Parathyroid adenoma (tissue), 2 donors: ENCODE measurements at regions not wholly inside any gene's neighbourhood (a gene's known extent, or its start where the extent isn't known, plus 50 kb on each side); places are given as distances from the start of the nearest gene placed in this dataset.

Source experiments
- H2AFZ ChIP-seq: fragments of 300-600 bp; sonication (generic); one replicate; pipeline ENCODE4 v1.7.0; 2017; ENCODE audit warnings: antibody characterized with exemption, mild to moderate bottlenecking
- H3K27ac ChIP-seq: fragments of 300-600 bp; sonication (generic); one replicate; pipeline ENCODE4 v1.7.0; 2017
- H3K27me3 ChIP-seq: fragments of 300-600 bp; sonication (generic); one replicate; pipeline ENCODE4 v1.7.0; 2017; ENCODE audit warnings: low read length; ENCODE audit not compliant: control insufficient read depth, insufficient read depth
- H3K36me3 ChIP-seq: fragments of 300-600 bp; sonication (generic); one replicate; pipeline ENCODE4 v1.7.0; 2017; ENCODE audit warnings: low read length; ENCODE audit not compliant: control insufficient read depth, insufficient read depth
- H3K4me1 ChIP-seq: fragments of 300-600 bp; sonication (generic); one replicate; pipeline ENCODE4 v1.7.0; 2017; ENCODE audit warnings: control low read depth
- H3K4me2 ChIP-seq: fragments of 300-600 bp; sonication (generic); one replicate; pipeline ENCODE4 v1.7.0; 2017; ENCODE audit warnings: low read length
- H3K4me3 ChIP-seq: fragments of 300-600 bp; sonication (generic); one replicate; pipeline ENCODE4 v1.7.0; 2017; ENCODE audit warnings: low read depth, low read length
- H3K79me2 ChIP-seq: fragments of 300-600 bp; sonication (generic); one replicate; pipeline ENCODE4 v1.7.0; 2017; ENCODE audit warnings: control low read depth
- H3K9ac ChIP-seq: fragments of 300-600 bp; sonication (generic); one replicate; pipeline ENCODE4 v1.7.0; 2017; ENCODE audit warnings: mild to moderate bottlenecking
- H3K9me3 ChIP-seq: fragments of 300-600 bp; sonication (generic); one replicate; pipeline ENCODE4 v1.7.0; 2017; ENCODE audit warnings: low read length; ENCODE audit not compliant: control insufficient read depth
- CTCF ChIP-seq: fragments of 300-600 bp; sonication (generic); IDR thresholded peaks from one replicate; pipeline ENCODE4 v1.7.0; 2017; ENCODE audit warnings: antibody characterized with exemption, mild to moderate bottlenecking
- donor health status: primary hyperparathyroidism.

GRCh38 chr4:189291939-189292338 lies 648.7 kb upstream of the FRG1 start:
- no peaks in the 10 kb centered on the region for H3K36me3 ChIP-seq
- no peak overlapping the region for H3K4me3 ChIP-seq
- TF ChIP-seq CTCF: no peak
- no peaks in the 10 kb centered on the region for H3K4me1 ChIP-seq
- H3K4me2 ChIP-seq: no peak overlapping the region
- no peaks in the 10 kb centered on the region for H3K27me3 ChIP-seq
- H3K79me2 ChIP-seq: no peaks in the 10 kb centered on the region
- H3K27ac ChIP-seq: no peak overlapping the region
- H2AFZ ChIP-seq: no peak overlapping the region
- H3K9ac ChIP-seq: no peak overlapping the region
- H3K9me3 ChIP-seq: no peaks in the 10 kb centered on the region

GRCh38 chr4:189293459-189293858 lies 647.2 kb upstream of the FRG1 start:
- Histone ChIP-seq H2AFZ (no peak overlapping the region), H3K36me3 (no peaks in the 10 kb centered on the region), H3K27ac (no peak overlapping the region), H3K4me3 (no peak overlapping the region), H3K79me2 (no peaks in the 10 kb centered on the region), H3K9ac (no peak overlapping the region), H3K4me1 (no peaks in the 10 kb centered on the region), H3K27me3 (no peaks in the 10 kb centered on the region), H3K9me3 (no peaks in the 10 kb centered on the region), H3K4me2 (no peak overlapping the region)
- TF ChIP-seq CTCF: no peak

GRCh38 chr4:189294574-189294973 lies 646.1 kb upstream of the FRG1 start:
- H3K4me3 ChIP-seq: no peak overlapping the region
- H3K9me3 ChIP-seq: no peaks in the 10 kb centered on the region

GRCh38 chr4:189299706-189300105 lies 641.0 kb upstream of the FRG1 start:
- no peak overlapping the region for H3K27ac ChIP-seq
- H2AFZ ChIP-seq: no peak overlapping the region
- no peaks in the 10 kb centered on the region for H3K27me3 ChIP-seq
- H3K36me3 ChIP-seq: no peaks in the 10 kb centered on the region
- H3K4me2 ChIP-seq: no peak overlapping the region
- no peak overlapping the region for H3K9ac ChIP-seq
- no peaks in the 10 kb centered on the region for H3K9me3 ChIP-seq
- no peaks in the 10 kb centered on the region for H3K79me2 ChIP-seq
- H3K4me1 ChIP-seq: no peaks in the 10 kb centered on the region
- no peak overlapping the region for H3K4me3 ChIP-seq
- TF ChIP-seq CTCF: no peak

More at GRCh38 chr4:189294574-189294973, 646.1 kb upstream of the FRG1 start:
- Histone ChIP-seq H3K4me1 (no peaks in the 10 kb centered on the region), H3K27me3 (no peaks in the 10 kb centered on the region), H3K27ac (no peak overlapping the region), H2AFZ (no peak overlapping the region), H3K4me2 (no peak overlapping the region), H3K9ac (no peak overlapping the region), H3K79me2 (no peaks in the 10 kb centered on the region), H3K36me3 (no peaks in the 10 kb centered on the region)
- TF ChIP-seq CTCF: no peak

GRCh38 chr4:189301692-189302091 lies 639.0 kb upstream of the FRG1 start:
- no peaks in the 10 kb centered on the region for H3K36me3 ChIP-seq
- no peaks in the 10 kb centered on the region for H3K9me3 ChIP-seq
- no peaks in the 10 kb centered on the region for H3K79me2 ChIP-seq
- TF ChIP-seq CTCF: no peak
- H2AFZ ChIP-seq: no peak overlapping the region
- H3K4me3 ChIP-seq: no peak overlapping the region
- no peak overlapping the region for H3K9ac ChIP-seq
- no peak overlapping the region for H3K4me2 ChIP-seq
- no peak overlapping the region for H3K27ac ChIP-seq
- H3K4me1 ChIP-seq: no peaks in the 10 kb centered on the region
- H3K27me3 ChIP-seq: no peaks in the 10 kb centered on the region
